ENCODE measurements at regions not wholly inside any gene's neighbourhood (a gene's known extent, or its start where the extent isn't known, plus 50 kb on each side); places are given as distances from the start of the nearest gene placed in this dataset.

DNA sequence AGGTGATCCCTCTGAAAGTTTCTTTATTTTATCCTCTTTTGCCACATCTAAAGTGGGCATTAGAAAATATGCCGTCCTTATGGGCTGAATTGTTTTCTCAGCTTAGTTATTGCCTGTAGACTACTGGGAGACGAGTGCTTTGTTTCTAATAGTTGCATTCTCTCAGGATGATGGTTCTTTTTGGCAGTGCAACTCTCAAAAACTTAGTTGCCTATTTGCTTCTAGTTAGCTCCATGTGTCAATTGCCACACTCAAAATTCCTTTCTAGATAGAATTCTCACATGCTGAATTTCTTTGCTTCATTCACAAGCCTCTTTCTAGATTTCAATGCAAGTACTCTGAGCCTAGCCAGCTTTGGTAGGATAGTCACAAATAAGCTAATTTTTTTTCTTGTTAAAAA lies 155.5 kb downstream of the FGF10 start:
- Histone ChIP-seq H3K27me3 (ENCODE audit: insufficient read depth, low read depth, low read length) (no peaks in the 10 kb centered on the region), H3K9me3 (ENCODE audit: low read length) (no peaks in the 10 kb centered on the region), H3K79me2 (replicated peaks; ENCODE audit: insufficient read depth, low read length) (no peaks in the 10 kb centered on the region), H3K27ac (ENCODE audit: low read length) (no peak overlapping the region), H3K4me3 (ENCODE audit: low read length) (no peak overlapping the region), H3F3A (ENCODE audit: insufficient read depth, low read length, poor library complexity, severe bottlenecking) (no peaks in the 10 kb centered on the region), H3K9me2 (ENCODE audit: insufficient read depth, low read length) (no peaks in the 10 kb centered on the region), H3K4me2 (ENCODE audit: low read length) (no peak overlapping the region), H4K20me1 (ENCODE audit: insufficient read depth) (no peaks in the 10 kb centered on the region), H3K36me3 (ENCODE audit: insufficient read depth, low read length) (no peaks in the 10 kb centered on the region), H2AFZ (ENCODE audit: low read depth, low read length) (no peak overlapping the region), H3K9ac (ENCODE audit: low read length) (no peak overlapping the region)
- no peak for TF ChIP-seq EZH2 (IDR thresholded peaks at IDR 0.05; ENCODE audit: borderline replicate concordance, insufficient read depth, low read length, poor library complexity, severe bottlenecking)
- TF ChIP-seq TAF1 (IDR thresholded peaks at IDR 0.05; ENCODE audit: low read depth) = no peak
- TF ChIP-seq POLR2AphosphoS5 (IDR thresholded peaks at IDR 0.05) = no peak
- TF ChIP-seq RAD21 (conservative IDR thresholded peaks at IDR 0.05) = no peak
- no peak for TF ChIP-seq SMC3 (conservative IDR thresholded peaks at IDR 0.05; ENCODE audit: poor library complexity)
- TF ChIP-seq, protein P1, sequence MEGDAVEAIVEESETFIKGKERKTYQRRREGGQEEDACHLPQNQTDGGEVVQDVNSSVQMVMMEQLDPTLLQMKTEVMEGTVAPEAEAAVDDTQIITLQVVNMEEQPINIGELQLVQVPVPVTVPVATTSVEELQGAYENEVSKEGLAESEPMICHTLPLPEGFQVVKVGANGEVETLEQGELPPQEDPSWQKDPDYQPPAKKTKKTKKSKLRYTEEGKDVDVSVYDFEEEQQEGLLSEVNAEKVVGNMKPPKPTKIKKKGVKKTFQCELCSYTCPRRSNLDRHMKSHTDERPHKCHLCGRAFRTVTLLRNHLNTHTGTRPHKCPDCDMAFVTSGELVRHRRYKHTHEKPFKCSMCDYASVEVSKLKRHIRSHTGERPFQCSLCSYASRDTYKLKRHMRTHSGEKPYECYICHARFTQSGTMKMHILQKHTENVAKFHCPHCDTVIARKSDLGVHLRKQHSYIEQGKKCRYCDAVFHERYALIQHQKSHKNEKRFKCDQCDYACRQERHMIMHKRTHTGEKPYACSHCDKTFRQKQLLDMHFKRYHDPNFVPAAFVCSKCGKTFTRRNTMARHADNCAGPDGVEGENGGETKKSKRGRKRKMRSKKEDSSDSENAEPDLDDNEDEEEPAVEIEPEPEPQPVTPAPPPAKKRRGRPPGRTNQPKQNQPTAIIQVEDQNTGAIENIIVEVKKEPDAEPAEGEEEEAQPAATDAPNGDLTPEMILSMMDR (IDR thresholded peaks at IDR 0.05; ENCODE audit: poor library complexity, severe bottlenecking) = no peak
- TF ChIP-seq, protein P2, sequence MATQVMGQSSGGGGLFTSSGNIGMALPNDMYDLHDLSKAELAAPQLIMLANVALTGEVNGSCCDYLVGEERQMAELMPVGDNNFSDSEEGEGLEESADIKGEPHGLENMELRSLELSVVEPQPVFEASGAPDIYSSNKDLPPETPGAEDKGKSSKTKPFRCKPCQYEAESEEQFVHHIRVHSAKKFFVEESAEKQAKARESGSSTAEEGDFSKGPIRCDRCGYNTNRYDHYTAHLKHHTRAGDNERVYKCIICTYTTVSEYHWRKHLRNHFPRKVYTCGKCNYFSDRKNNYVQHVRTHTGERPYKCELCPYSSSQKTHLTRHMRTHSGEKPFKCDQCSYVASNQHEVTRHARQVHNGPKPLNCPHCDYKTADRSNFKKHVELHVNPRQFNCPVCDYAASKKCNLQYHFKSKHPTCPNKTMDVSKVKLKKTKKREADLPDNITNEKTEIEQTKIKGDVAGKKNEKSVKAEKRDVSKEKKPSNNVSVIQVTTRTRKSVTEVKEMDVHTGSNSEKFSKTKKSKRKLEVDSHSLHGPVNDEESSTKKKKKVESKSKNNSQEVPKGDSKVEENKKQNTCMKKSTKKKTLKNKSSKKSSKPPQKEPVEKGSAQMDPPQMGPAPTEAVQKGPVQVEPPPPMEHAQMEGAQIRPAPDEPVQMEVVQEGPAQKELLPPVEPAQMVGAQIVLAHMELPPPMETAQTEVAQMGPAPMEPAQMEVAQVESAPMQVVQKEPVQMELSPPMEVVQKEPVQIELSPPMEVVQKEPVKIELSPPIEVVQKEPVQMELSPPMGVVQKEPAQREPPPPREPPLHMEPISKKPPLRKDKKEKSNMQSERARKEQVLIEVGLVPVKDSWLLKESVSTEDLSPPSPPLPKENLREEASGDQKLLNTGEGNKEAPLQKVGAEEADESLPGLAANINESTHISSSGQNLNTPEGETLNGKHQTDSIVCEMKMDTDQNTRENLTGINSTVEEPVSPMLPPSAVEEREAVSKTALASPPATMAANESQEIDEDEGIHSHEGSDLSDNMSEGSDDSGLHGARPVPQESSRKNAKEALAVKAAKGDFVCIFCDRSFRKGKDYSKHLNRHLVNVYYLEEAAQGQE (IDR thresholded peaks at IDR 0.05; ENCODE audit: borderline replicate concordance) = no peak
- TF ChIP-seq MXI1 (conservative IDR thresholded peaks at IDR 0.05; ENCODE audit: poor library complexity, severe bottlenecking) = no peak
- TF ChIP-seq EP300 (conservative IDR thresholded peaks at IDR 0.05; ENCODE audit: poor library complexity, severe bottlenecking) = no peak

DNA sequence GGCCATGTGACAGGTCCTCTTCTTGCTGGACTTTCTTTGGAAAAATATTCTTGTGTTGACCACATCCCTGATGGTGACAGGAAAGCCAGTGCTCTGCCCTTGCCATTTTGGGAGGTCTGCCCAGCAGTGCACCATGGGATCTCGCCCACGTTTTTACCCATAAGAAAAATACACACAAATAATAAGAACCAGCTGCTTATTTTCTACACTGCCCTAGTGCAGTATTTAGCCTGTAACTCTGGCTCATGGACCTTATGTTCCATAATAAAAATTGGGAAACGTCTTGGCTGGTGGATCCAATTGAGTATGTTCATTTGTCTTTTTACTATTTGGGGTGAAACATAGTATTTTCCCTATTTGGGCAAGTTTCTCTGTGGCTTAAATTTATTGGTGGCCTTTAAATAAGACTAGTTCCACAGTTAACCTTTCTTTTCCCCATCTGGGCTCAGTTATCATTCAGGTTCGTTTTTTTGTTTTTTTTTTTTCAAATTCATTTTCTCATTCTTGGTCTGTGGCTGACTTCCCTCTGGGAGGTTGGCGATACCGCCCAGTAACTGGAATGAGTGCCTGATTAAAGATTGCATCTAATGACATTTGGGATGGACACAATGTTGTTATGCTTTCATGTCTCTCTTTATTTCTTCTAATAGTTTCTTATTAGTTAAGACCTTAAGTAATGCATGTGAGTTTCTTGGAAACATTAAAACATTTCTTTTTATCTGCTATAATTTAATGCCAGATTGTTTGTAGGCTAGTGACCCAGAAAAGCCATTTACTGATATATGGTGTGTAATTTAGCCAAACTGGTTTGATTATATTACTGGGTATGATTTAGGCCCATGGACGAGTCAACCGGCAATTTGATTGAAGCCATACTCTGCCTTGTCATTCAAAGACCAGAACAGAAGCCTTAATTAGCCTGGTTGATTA lies 163.7 kb downstream of the FGF10 start:
- H3K4me3 ChIP-seq (ENCODE audit: low read length) = no peak overlapping the region
- no peak overlapping the region for H3K9ac ChIP-seq (ENCODE audit: low read length)
- TF ChIP-seq EP300 (conservative IDR thresholded peaks at IDR 0.05; ENCODE audit: poor library complexity, severe bottlenecking) (no peak), SMC3 (conservative IDR thresholded peaks at IDR 0.05; ENCODE audit: poor library complexity) (no peak), POLR2AphosphoS5 (IDR thresholded peaks at IDR 0.05) (no peak), RAD21 (conservative IDR thresholded peaks at IDR 0.05) (no peak), TAF1 (IDR thresholded peaks at IDR 0.05; ENCODE audit: low read depth) (no peak), EZH2 (IDR thresholded peaks at IDR 0.05; ENCODE audit: borderline replicate concordance, insufficient read depth, low read length, poor library complexity, severe bottlenecking) (no peak), MXI1 (conservative IDR thresholded peaks at IDR 0.05; ENCODE audit: poor library complexity, severe bottlenecking) (no peak)
- TF ChIP-seq, protein P1 (IDR thresholded peaks at IDR 0.05; ENCODE audit: poor library complexity, severe bottlenecking) = no peak
- TF ChIP-seq, protein P2 (IDR thresholded peaks at IDR 0.05; ENCODE audit: borderline replicate concordance) = no peak
- no peak overlapping the region for H3K27ac ChIP-seq (ENCODE audit: low read length)
- no peaks in the 10 kb centered on the region for H3K27me3 ChIP-seq (ENCODE audit: insufficient read depth, low read depth, low read length)
- no peaks in the 10 kb centered on the region for H3K9me2 ChIP-seq (ENCODE audit: insufficient read depth, low read length)
- no peaks in the 10 kb centered on the region for H3F3A ChIP-seq (ENCODE audit: insufficient read depth, low read length, poor library complexity, severe bottlenecking)
- H3K4me2 ChIP-seq (ENCODE audit: low read length) = no peak overlapping the region
- no peaks in the 10 kb centered on the region for H3K79me2 ChIP-seq (replicated peaks; ENCODE audit: insufficient read depth, low read length)
- H4K20me1 ChIP-seq (ENCODE audit: insufficient read depth) = no peaks in the 10 kb centered on the region
- H3K9me3 ChIP-seq (ENCODE audit: low read length) = no peaks in the 10 kb centered on the region
- no peaks in the 10 kb centered on the region for H3K36me3 ChIP-seq (ENCODE audit: insufficient read depth, low read length)
- H2AFZ ChIP-seq (ENCODE audit: low read depth, low read length) = no peak overlapping the region

Measured in neural cell (in vitro differentiated cells).